Kidney (tissue), 13 donors: ENCODE measurements at regions not wholly inside any gene's neighbourhood (a gene's known extent, or its start where the extent isn't known, plus 50 kb on each side); places are given as distances from the start of the nearest gene placed in this dataset.

Experiments
- DNase-seq, 5 donors: peaks; one replicate each; pipeline ENCODE4 v3.0.0-alpha.2; 2013 to 2020
- FAIRE-seq: peaks from 2 replicates; lab custom pipeline; 2012; peaks lifted over from hg19 to GRCh38; lab: Jason Lieb, UNC
- H3K27ac ChIP-seq, 2 donors: one replicate each; pipeline ENCODE4 v1.7.0; 2013; ENCODE audit warnings: low read depth in 2 of 2, low read length in 2 of 2, inconsistent platforms in 1 of 2
- H3K27me3 ChIP-seq: one replicate; pipeline ENCODE4 v1.7.1; 2013; ENCODE audit warnings: low read length, inconsistent platforms; ENCODE audit not compliant: control insufficient read depth, insufficient read depth
- H3K36me3 ChIP-seq, 3 donors: one replicate each; pipeline versions ENCODE4 v1.7.0 to v1.7.1; 2013; ENCODE audit warnings: low read length in 3 of 3, control low read depth in 1 of 3, inconsistent platforms in 1 of 3; ENCODE audit not compliant: insufficient read depth in 3 of 3, control insufficient read depth in 2 of 3
- H3K4me1 ChIP-seq, 3 donors: one replicate each; pipeline versions ENCODE4 v1.7.0 to v1.7.1; 2013; ENCODE audit warnings: low read length in 3 of 3, inconsistent platforms in 1 of 3, low read depth in 1 of 3; ENCODE audit not compliant: control insufficient read depth in 2 of 3, insufficient read depth in 2 of 3
- H3K4me3 ChIP-seq, 3 donors: one replicate each; pipeline versions ENCODE4 v1.7.0 to v1.8.1; 2013; ENCODE audit warnings: low read length in 3 of 3, control low read depth in 1 of 3, inconsistent platforms in 1 of 3
- H3K9ac ChIP-seq, 3 donors: one replicate each; pipeline versions ENCODE4 v1.7.0 to v1.7.1; 2013; ENCODE audit warnings: low read length in 3 of 3, control low read depth in 1 of 3, inconsistent platforms in 1 of 3
- H3K9me3 ChIP-seq, 3 donors: one replicate each; pipeline versions ENCODE4 v1.7.0 to v1.7.1; 2013; ENCODE audit warnings: low read length in 3 of 3, control low read depth in 1 of 3, inconsistent platforms in 1 of 3; ENCODE audit not compliant: control insufficient read depth in 2 of 3, insufficient read depth in 1 of 3
- CTCF ChIP-seq: IDR thresholded peaks from 3 replicates; pipeline ENCODE4 v1.5.1; 2012; ENCODE audit warnings: mild to moderate bottlenecking, moderate library complexity, borderline replicate concordance; ENCODE audit not compliant: insufficient read depth; ENCODE audit errors: extremely low read depth
- intact Hi-C: fragments of 100-400 bp; cut with DNase I; formaldehyde crosslinking; loops from one replicate; pipeline ENCODE4 v1.11.1; 2022
- donor health status: control.
- donor health status: control.
- donor health status: control.
- donor health status: control.
- donor health status: control.
- donor health status: DM: yes; HTN: yes; CAD: no.
- donor health status: Normal renal cell carcinoma (clear cell type).

- intact Hi-C loops = no loop called here
- no peak for DNase-seq
- no peak for TF ChIP-seq CTCF
Observed at GRCh38 chr10:111246814-111247452, 170.1 kb downstream of the ADRA2A start.

GRCh38 chr10:111247781-111248389 lies 171.1 kb downstream of the ADRA2A start:
- no peak for FAIRE-seq
- TF ChIP-seq CTCF = no peak

More at GRCh38 chr10:111246814-111247452, 170.1 kb downstream of the ADRA2A start:
- Histone ChIP-seq H3K36me3 (no peaks in the 10 kb centered on the region), H3K9me3 (no peaks in the 10 kb centered on the region), H3K4me1 (no peaks in the 10 kb centered on the region), H3K27ac (no peak overlapping the region), H3K4me3 (no peak overlapping the region), H3K9ac (no peak overlapping the region), H3K27me3 (no peaks in the 10 kb centered on the region)
- no peak for FAIRE-seq

GRCh38 chr10:111249925-111250324 lies 173.1 kb downstream of the ADRA2A start:
- FAIRE-seq (no peak), DNase-seq (no peak)
- Histone ChIP-seq H3K36me3 (no peaks in the 10 kb centered on the region), H3K9me3 (no peaks in the 10 kb centered on the region), H3K4me3 (no peak overlapping the region), H3K4me1 (no peaks in the 10 kb centered on the region), H3K27ac (no peak overlapping the region), H3K27me3 (no peaks in the 10 kb centered on the region), H3K9ac (no peak overlapping the region)
- intact Hi-C loops = no loop called here
- TF ChIP-seq CTCF = no peak

More at GRCh38 chr10:111247781-111248389, 171.1 kb downstream of the ADRA2A start:
- no peaks in the 10 kb centered on the region for H3K27me3 ChIP-seq
- intact Hi-C loops = no loop called here
- no peak overlapping the region for H3K27ac ChIP-seq
- H3K9me3 ChIP-seq = no peaks in the 10 kb centered on the region
- no peaks in the 10 kb centered on the region for H3K36me3 ChIP-seq
- H3K4me1 ChIP-seq = no peaks in the 10 kb centered on the region
- no peak overlapping the region for H3K4me3 ChIP-seq
- no peak for DNase-seq
- no peak overlapping the region for H3K9ac ChIP-seq
